Panc1 (cell line): ENCODE measurements at regions not wholly inside any gene's neighbourhood (a gene's known extent, or its start where the extent isn't known, plus 50 kb on each side); places are given as distances from the start of the nearest gene placed in this dataset.

ENCODE experiments used
- ATAC-seq: fragments of 200-7000 bp; cut with Tn5 transposase; 2 replicates; pipeline ENCODE4 v1.9.1; 2020; ENCODE audit warnings: mild to moderate bottlenecking, moderate library complexity
- BruUV-seq: library from RNA; stranded (reverse); fragments of 400-500 nt; replicated peaks from 2 replicates; lab custom pipeline; 2021; lab: Mats Ljungman, UMichigan
- CTCF ChIA-PET: fragments of 300-600 bp; sonication (Branson Sonifier 250); formaldehyde crosslinking; loops from one replicate; lab custom pipeline; 2022; ENCODE audit warnings: antibody characterized with exemption; lab: Charles Lee
- POLR2A ChIA-PET: fragments of 300-600 bp; sonication (Branson Sonifier 250); formaldehyde crosslinking; loops from one replicate; lab custom pipeline; 2022; ENCODE audit warnings: antibody characterized with exemption; lab: Charles Lee
- DNase-seq: peaks from one replicate; pipeline ENCODE4 v3.0.0-alpha.2; 2010; ENCODE audit warnings: low read depth, low spot score
- H3K27ac ChIP-seq: 2 replicates; pipeline ENCODE4 v1.5.1; 2011; ENCODE audit warnings: mild to moderate bottlenecking, low read length, inconsistent platforms
- H3K27me3 ChIP-seq: fragments of 200-500 bp; sonication (Bioruptor generic); 2 replicates; pipeline ENCODE4 v1.6.0; 2014; ENCODE audit warnings: low read length, inconsistent platforms; ENCODE audit not compliant: control insufficient read depth, insufficient read depth
- H3K36me3 ChIP-seq: fragments of 200-500 bp; sonication (Bioruptor generic); 2 replicates; pipeline ENCODE4 v1.5.1; 2014; ENCODE audit warnings: inconsistent platforms, mild to moderate bottlenecking, low read length, moderate library complexity; ENCODE audit not compliant: control insufficient read depth, insufficient read depth
- H3K4me1 ChIP-seq: 2 replicates; pipeline ENCODE4 v1.5.1; 2011; ENCODE audit warnings: inconsistent platforms, mild to moderate bottlenecking, low read length, moderate library complexity; ENCODE audit not compliant: control insufficient read depth, insufficient read depth
- H3K4me3 ChIP-seq, 2 experiments: 2 replicates each; pipeline ENCODE4 v1.5.1; 2011 to 2012; ENCODE audit warnings: low read depth in 2 of 2, low read length in 2 of 2, mild to moderate bottlenecking in 2 of 2, inconsistent platforms in 1 of 2, moderate library complexity in 1 of 2
- H3K9me3 ChIP-seq: fragments of 200-500 bp; sonication (Bioruptor generic); 2 replicates; pipeline ENCODE4 v1.5.1; 2014; ENCODE audit warnings: low read depth, mild to moderate bottlenecking, inconsistent platforms, low read length, moderate library complexity; ENCODE audit not compliant: control insufficient read depth, insufficient read depth
- CTCF ChIP-seq: fragments of 450-650 bp; IDR thresholded peaks from 2 replicates; pipeline ENCODE4 v1.5.1; 2017; ENCODE audit warnings: mild to moderate bottlenecking
- POLR2AphosphoS5 ChIP-seq: IDR thresholded peaks from 2 replicates; pipeline ENCODE4 v1.6.1; 2012; ENCODE audit warnings: mild to moderate bottlenecking, low read depth, low read length, moderate library complexity
- REST ChIP-seq, 2 experiments: IDR thresholded peaks; 2 replicates each; pipeline ENCODE4 v1.6.1; 2011 to 2012; ENCODE audit warnings: low read depth in 2 of 2, control low read depth in 1 of 2, low read length in 1 of 2, mild to moderate bottlenecking in 1 of 2, moderate library complexity in 1 of 2; ENCODE audit not compliant: insufficient read depth in 1 of 2
- SIN3A ChIP-seq: IDR thresholded peaks from 2 replicates; pipeline ENCODE4 v1.6.1; 2012; ENCODE audit warnings: low read depth, mild to moderate bottlenecking, low read length, moderate library complexity, borderline replicate concordance; ENCODE audit not compliant: insufficient read depth
- TCF7L2 ChIP-seq: IDR thresholded peaks from 2 replicates; pipeline ENCODE4 v1.6.1; 2011; ENCODE audit warnings: mild to moderate bottlenecking, low read depth, low read length, inconsistent platforms
- in situ Hi-C: cut with HindIII; loops from 2 replicates; pipeline ENCODE4 v1.10.0; 2016; ENCODE audit warnings: low sequenced_read_pairs, low pct_unique_long_range_greater_than_20kb
- intact Hi-C: fragments of 100-400 bp; cut with micrococcal nuclease; formaldehyde crosslinking; loops from one replicate; pipeline ENCODE4 v1.10.0; 2022; ENCODE audit not compliant: unreplicated experiment

DNA sequence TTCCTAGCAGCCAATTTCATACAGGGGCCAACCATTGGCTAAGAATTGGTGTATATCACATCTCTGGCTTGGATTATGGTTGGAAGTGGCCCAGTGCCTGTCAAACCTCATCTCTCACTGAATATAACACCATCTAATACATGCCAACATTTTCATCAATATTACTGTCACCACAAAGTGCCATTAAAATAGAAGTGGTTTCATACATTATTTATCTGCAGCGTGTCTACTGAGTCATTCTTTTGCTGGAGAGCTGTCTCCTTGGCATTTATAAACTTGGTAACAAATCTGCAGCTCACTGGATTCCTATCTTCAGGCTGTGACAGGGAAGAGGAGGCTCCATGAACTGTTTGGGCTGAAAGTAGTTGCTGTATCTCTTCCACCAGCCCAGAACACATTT lies 70.9 kb downstream of the PTTG1 start:
- H3K4me1 ChIP-seq, result no peaks in the 10 kb centered on the region
- intact Hi-C loops, result no loop called here
- H3K36me3 ChIP-seq, result no peaks in the 10 kb centered on the region
- CTCF ChIA-PET, result no interaction called here
- POLR2A ChIA-PET, result no interaction called here
- ATAC-seq (no peak), DNase-seq (no peak)
- no peak overlapping the region for H3K4me3 ChIP-seq
- H3K27ac ChIP-seq, result no peak overlapping the region
- TF ChIP-seq SIN3A, result no peak
- no peak for TF ChIP-seq TCF7L2
- no peak for TF ChIP-seq CTCF
- no peak for TF ChIP-seq POLR2AphosphoS5
- no peak for TF ChIP-seq REST (IDR thresholded peaks at IDR 0.05; ENCODE audit: insufficient read depth in 1 of 2, low read depth in 2 of 2, low read length in 1 of 2)
- H3K9me3 ChIP-seq, result no peaks in the 10 kb centered on the region
- in situ Hi-C loops, result no loop called here
- H3K27me3 ChIP-seq, result no peaks in the 10 kb centered on the region
- no TSS peak for BruUV-seq

GRCh38 chr5:160493806-160494338 lies 72.2 kb downstream of the PTTG1 start:
- H3K9me3 ChIP-seq, result no peaks in the 10 kb centered on the region
- intact Hi-C loops (no loop called here), in situ Hi-C loops (no loop called here)
- ChIA-PET POLR2A (no interaction called here), CTCF (no interaction called here)
- H3K27ac ChIP-seq, result no peak overlapping the region
- no peak for TF ChIP-seq CTCF
- TF ChIP-seq POLR2AphosphoS5, result no peak
- TF ChIP-seq TCF7L2, result no peak
- TF ChIP-seq REST (IDR thresholded peaks at IDR 0.05; ENCODE audit: insufficient read depth in 1 of 2, low read depth in 2 of 2, low read length in 1 of 2), result no peak
- TF ChIP-seq SIN3A, result no peak
- H3K4me3 ChIP-seq, result no peak overlapping the region
- ATAC-seq (no peak), DNase-seq (no peak)
- no peaks in the 10 kb centered on the region for H3K36me3 ChIP-seq
- BruUV-seq, result no TSS peak
- H3K4me1 ChIP-seq, result no peaks in the 10 kb centered on the region
- H3K27me3 ChIP-seq, result no peaks in the 10 kb centered on the region
